ENCODE measurements at regions not wholly inside any gene's neighbourhood (a gene's known extent, or its start where the extent isn't known, plus 50 kb on each side); places are given as distances from the start of the nearest gene placed in this dataset.
A peak's percentile ranks its signal among the peaks of the same experiment; 100 is the strongest.

GRCh38 chr2:121886059-121886458 lies 130.6 kb downstream of the TSN start:
- DNase-seq (ENCODE audit: extremely low spot score), result no peak
- TF ChIP-seq LEF1 (IDR thresholded peaks at IDR 0.05; ENCODE audit: borderline replicate concordance), result no peak
- no peak for TF ChIP-seq FOXK2 (IDR thresholded peaks at IDR 0.05)
- TF ChIP-seq L3MBTL2 (conservative IDR thresholded peaks at IDR 0.05), result no peak
- TF ChIP-seq SUZ12 (IDR thresholded peaks at IDR 0.05), result no peak
- no peak for TF ChIP-seq ELF4 (IDR thresholded peaks at IDR 0.05)
- no peak for TF ChIP-seq FOXM1 (IDR thresholded peaks at IDR 0.05; ENCODE audit: borderline replicate concordance)
- TF ChIP-seq TARDBP (IDR thresholded peaks at IDR 0.05), result no peak
- no peak for TF ChIP-seq ZNF384 (IDR thresholded peaks at IDR 0.05)
- no peak for TF ChIP-seq NFRKB (IDR thresholded peaks at IDR 0.05)
- no peak for TF ChIP-seq BHLHE40 (IDR thresholded peaks at IDR 0.05; ENCODE audit: borderline replicate concordance)
- no peak for TF ChIP-seq CTBP1 (IDR thresholded peaks at IDR 0.05; ENCODE audit: borderline replicate concordance)
- TF ChIP-seq HDGF (IDR thresholded peaks at IDR 0.05; ENCODE audit: borderline replicate concordance), result no peak
- no peak for TF ChIP-seq ARNT (IDR thresholded peaks at IDR 0.05)
- TF ChIP-seq SP1 (IDR thresholded peaks at IDR 0.05), result no peak
- TF ChIP-seq PKNOX1 (IDR thresholded peaks at IDR 0.05), result no peak
- ChIA-PET POLR2A (no interaction called here), CTCF (interaction anchor here (1.5 to 1.6 kb wide), 2 partner anchors 12 to 16 kb away, joined by 3 to 5 read pairs; no protein-coding TSS in a partner anchor)

- POLR2A ChIA-PET, result no interaction called here
- CTCF ChIA-PET, result interaction anchor here (1.6 kb wide), 1 partner anchor 10 kb away, joined by 6 read pairs; no protein-coding TSS in a partner anchor
- DNase-seq (ENCODE audit: extremely low spot score), result no peak
- TF ChIP-seq ZNF384 (IDR thresholded peaks at IDR 0.05), result no peak
- TF ChIP-seq CTBP1 (IDR thresholded peaks at IDR 0.05; ENCODE audit: borderline replicate concordance), result no peak
- TF ChIP-seq FOXA1 (IDR thresholded peaks at IDR 0.05), result no peak
- no peak for TF ChIP-seq L3MBTL2 (conservative IDR thresholded peaks at IDR 0.05)
- TF ChIP-seq ELF4 (IDR thresholded peaks at IDR 0.05), result no peak
- TF ChIP-seq FOXM1 (IDR thresholded peaks at IDR 0.05; ENCODE audit: borderline replicate concordance), result no peak
These were observed 132.2 kb downstream of the TSN start for GRCh38 chr2:121887513-121888188.

- POLR2A ChIA-PET, result no interaction called here
- CTCF ChIA-PET, result interaction anchor here (0.6 to 1.6 kb wide), 3 partner anchors 9 to 1378 kb away, joined by 3 to 6 read pairs (median 4); no protein-coding TSS in a partner anchor
- no peak for TF ChIP-seq ELF4 (IDR thresholded peaks at IDR 0.05)
- no peak for TF ChIP-seq HDGF (IDR thresholded peaks at IDR 0.05; ENCODE audit: borderline replicate concordance)
- no peak for TF ChIP-seq NFRKB (IDR thresholded peaks at IDR 0.05)
- TF ChIP-seq FOXK2 (IDR thresholded peaks at IDR 0.05), result no peak
- no peak for TF ChIP-seq LEF1 (IDR thresholded peaks at IDR 0.05; ENCODE audit: borderline replicate concordance)
- TF ChIP-seq ARNT (IDR thresholded peaks at IDR 0.05), result no peak
- no peak for TF ChIP-seq BHLHE40 (IDR thresholded peaks at IDR 0.05; ENCODE audit: borderline replicate concordance)
- TF ChIP-seq SUZ12 (IDR thresholded peaks at IDR 0.05), result no peak
- no peak for TF ChIP-seq ZNF384 (IDR thresholded peaks at IDR 0.05)
- TF ChIP-seq L3MBTL2 (conservative IDR thresholded peaks at IDR 0.05), result no peak
- no peak for TF ChIP-seq SP1 (IDR thresholded peaks at IDR 0.05)
- no peak for TF ChIP-seq FOXA1 (IDR thresholded peaks at IDR 0.05)
- TF ChIP-seq FOXM1 (IDR thresholded peaks at IDR 0.05; ENCODE audit: borderline replicate concordance), result no peak
- no peak for TF ChIP-seq TARDBP (IDR thresholded peaks at IDR 0.05)
- TF ChIP-seq CTBP1 (IDR thresholded peaks at IDR 0.05; ENCODE audit: borderline replicate concordance), result no peak
- no peak for TF ChIP-seq PKNOX1 (IDR thresholded peaks at IDR 0.05)
- peak; percentile 43 for DNase-seq (ENCODE audit: extremely low spot score)
These were observed 132.7 kb downstream of the TSN start for GRCh38 chr2:121888189-121888557.

GRCh38 chr2:121890041-121890440 lies 134.6 kb downstream of the TSN start:
- ChIA-PET CTCF (no interaction called here), POLR2A (no interaction called here)
- TF ChIP-seq ZNF384 (IDR thresholded peaks at IDR 0.05) (no peak), TARDBP (IDR thresholded peaks at IDR 0.05) (no peak), SUZ12 (IDR thresholded peaks at IDR 0.05) (no peak), FOXA1 (IDR thresholded peaks at IDR 0.05) (no peak), ARNT (IDR thresholded peaks at IDR 0.05) (no peak), HDGF (IDR thresholded peaks at IDR 0.05; ENCODE audit: borderline replicate concordance) (no peak), SP1 (IDR thresholded peaks at IDR 0.05) (no peak), L3MBTL2 (conservative IDR thresholded peaks at IDR 0.05) (no peak), ELF4 (IDR thresholded peaks at IDR 0.05) (no peak), CTBP1 (IDR thresholded peaks at IDR 0.05; ENCODE audit: borderline replicate concordance) (no peak), NFRKB (IDR thresholded peaks at IDR 0.05) (no peak), FOXM1 (IDR thresholded peaks at IDR 0.05; ENCODE audit: borderline replicate concordance) (no peak), PKNOX1 (IDR thresholded peaks at IDR 0.05) (no peak), BHLHE40 (IDR thresholded peaks at IDR 0.05; ENCODE audit: borderline replicate concordance) (no peak)
- no peak for DNase-seq (ENCODE audit: extremely low spot score)

GRCh38 chr2:121895723-121896571 lies 140.5 kb downstream of the TSN start:
- no peak for TF ChIP-seq SP1 (IDR thresholded peaks at IDR 0.05)
- TF ChIP-seq FOXK2 (IDR thresholded peaks at IDR 0.05), result no peak
- ChIA-PET POLR2A (no interaction called here), CTCF (interaction anchor here (2.1 kb wide), 1 partner anchor 8 kb away, joined by 6 read pairs; no protein-coding TSS in a partner anchor)
- DNase-seq (ENCODE audit: extremely low spot score), result no peak

Data from HEK293T (cell line).